ENCODE measurements at regions not wholly inside any gene's neighbourhood (a gene's known extent, or its start where the extent isn't known, plus 50 kb on each side); places are given as distances from the start of the nearest gene placed in this dataset.
"Not testable (repeated sequence)": the region's sequence is repeated elsewhere in the genome, so short reads cannot be mapped to it uniquely, and the experiment has no call there.

GRCh38 chr11:13169709-13170108, 107.9 kb upstream of the BMAL1 start:
- DNase-seq (ENCODE audit: low spot score) = no peak

- DNase-seq (ENCODE audit: low spot score) = no peak
Observed at GRCh38 chr11:13174090-13174489, 103.5 kb upstream of the BMAL1 start.

GRCh38 chr11:13183094-13183825, 94.3 kb upstream of the BMAL1 start:
- DNase-seq (ENCODE audit: low spot score) = peak; percentile 36

- no peak for DNase-seq (ENCODE audit: low spot score)
Observed at GRCh38 chr11:13183826-13184196, 93.8 kb upstream of the BMAL1 start.

- DNase-seq (ENCODE audit: low spot score) = no peak
Observed at GRCh38 chr11:13184295-13184794, 93.2 kb upstream of the BMAL1 start.

GRCh38 chr11:13188179-13188578, 89.4 kb upstream of the BMAL1 start:
- no peak for DNase-seq (ENCODE audit: low spot score)

- DNase-seq (ENCODE audit: low spot score) = no peak
Observed at GRCh38 chr11:13189561-13190426, 87.8 kb upstream of the BMAL1 start.

- no peak for DNase-seq (ENCODE audit: low spot score)
Observed at GRCh38 chr11:13193613-13194012, 84.0 kb upstream of the BMAL1 start.

- DNase-seq (ENCODE audit: low spot score) = not testable (repeated sequence)
Observed at GRCh38 chr11:13197374-13197773, 80.2 kb upstream of the BMAL1 start.

GRCh38 chr11:13205486-13205885, 72.1 kb upstream of the BMAL1 start:
- peak; percentile 29 for DNase-seq (ENCODE audit: low spot score)

- peak; percentile 50 for DNase-seq (ENCODE audit: low spot score)
Observed at GRCh38 chr11:13206086-13206640, 71.4 kb upstream of the BMAL1 start.

GRCh38 chr11:13207270-13207664, 70.3 kb upstream of the BMAL1 start:
- DNase-seq (ENCODE audit: low spot score) = no peak

GRCh38 chr11:13207665-13208594, 69.7 kb upstream of the BMAL1 start:
- peak; percentile 84 for DNase-seq (ENCODE audit: low spot score)

- no peak for DNase-seq (ENCODE audit: low spot score)
Observed at GRCh38 chr11:13208921-13209320, 68.7 kb upstream of the BMAL1 start.

GRCh38 chr11:13209379-13209778, 68.2 kb upstream of the BMAL1 start:
- no peak for DNase-seq (ENCODE audit: low spot score)

GRCh38 chr11:13210424-13210823, 67.2 kb upstream of the BMAL1 start:
- peak; percentile 24 for DNase-seq (ENCODE audit: low spot score)

GRCh38 chr11:13214276-13214675, 63.3 kb upstream of the BMAL1 start:
- no peak for DNase-seq (ENCODE audit: low spot score)

- no peak for DNase-seq (ENCODE audit: low spot score)
Observed at GRCh38 chr11:13215149-13215548, 62.4 kb upstream of the BMAL1 start.

GRCh38 chr11:13216019-13216710, 61.4 kb upstream of the BMAL1 start:
- peak; percentile 42 for DNase-seq (ENCODE audit: low spot score)

GRCh38 chr11:13216711-13217075, 60.9 kb upstream of the BMAL1 start:
- DNase-seq (ENCODE audit: low spot score) = peak; percentile 20

- DNase-seq (ENCODE audit: low spot score) = not testable (repeated sequence)
Observed at GRCh38 chr11:13218685-13219084, 58.9 kb upstream of the BMAL1 start.
